MCF 10A (cell line): ENCODE measurements at regions not wholly inside any gene's neighbourhood (a gene's known extent, or its start where the extent isn't known, plus 50 kb on each side); places are given as distances from the start of the nearest gene placed in this dataset.
A peak's percentile ranks its signal among the peaks of the same experiment; 100 is the strongest.
"Not testable (repeated sequence)": the region's sequence is repeated elsewhere in the genome, so short reads cannot be mapped to it uniquely, and the experiment has no call there.

Experiments
- BruUV-seq: library from RNA; stranded (reverse); fragments of 400-500 nt; replicated peaks from 2 replicates; lab custom pipeline; 2021; lab: Mats Ljungman, UMichigan
- CTCF ChIA-PET: fragments of 300-600 bp; sonication (Branson Sonifier 250); formaldehyde crosslinking; extraction: SDS; loops from one replicate; lab custom pipeline; 2021; ENCODE audit warnings: antibody characterized with exemption, inconsistent platforms; lab: Yijun Ruan, JAX
- POLR2A ChIA-PET: fragments of 300-600, 350-650 bp; sonication (Branson Sonifier 250); formaldehyde crosslinking; extraction: SDS; loops from one replicate; lab custom pipeline; 2020; ENCODE audit warnings: antibody characterized with exemption, inconsistent platforms; lab: Yijun Ruan, JAX
- DNase-seq: peaks from one replicate; pipeline ENCODE4 v3.0.0-alpha.2; 2018; ENCODE audit not compliant: unreplicated experiment
- H3K27ac Mint-ChIP-seq: one replicate; pipeline ENCODE4 v1.8.0; 2022; ENCODE audit warnings: mild to moderate bottlenecking, low read depth, mixed read lengths; ENCODE audit not compliant: unreplicated experiment
- H3K27me3 Mint-ChIP-seq: one replicate; pipeline ENCODE4 v1.8.0; 2022; ENCODE audit warnings: mixed read lengths; ENCODE audit not compliant: insufficient read depth, unreplicated experiment
- H3K36me3 Mint-ChIP-seq: one replicate; pipeline ENCODE4 v1.8.0; 2022; ENCODE audit warnings: mild to moderate bottlenecking, moderate library complexity, mixed read lengths; ENCODE audit not compliant: insufficient read depth, unreplicated experiment
- H3K4me1 Mint-ChIP-seq: one replicate; pipeline ENCODE4 v1.8.0; 2022; ENCODE audit warnings: mixed read lengths; ENCODE audit not compliant: insufficient read depth, unreplicated experiment
- H3K4me3 Mint-ChIP-seq: one replicate; pipeline ENCODE4 v1.8.0; 2022; ENCODE audit warnings: mild to moderate bottlenecking, moderate library complexity, mixed read lengths; ENCODE audit not compliant: unreplicated experiment
- H3K9me3 Mint-ChIP-seq: one replicate; pipeline ENCODE4 v1.8.0; 2022; ENCODE audit warnings: mixed read lengths; ENCODE audit not compliant: unreplicated experiment
- intact Hi-C: fragments of 100-400 bp; cut with micrococcal nuclease; formaldehyde crosslinking; loops from 2 replicates; pipeline ENCODE4 v1.14.1; 2022
- TF ChIP-seq, protein P1 (sequence below): fragments of 200-600 bp; IDR thresholded peaks from one replicate; pipeline ENCODE4 v1.8.0; 2022; ENCODE audit warnings: antibody characterized with exemption, mild to moderate bottlenecking; ENCODE audit not compliant: unreplicated experiment

DNA sequence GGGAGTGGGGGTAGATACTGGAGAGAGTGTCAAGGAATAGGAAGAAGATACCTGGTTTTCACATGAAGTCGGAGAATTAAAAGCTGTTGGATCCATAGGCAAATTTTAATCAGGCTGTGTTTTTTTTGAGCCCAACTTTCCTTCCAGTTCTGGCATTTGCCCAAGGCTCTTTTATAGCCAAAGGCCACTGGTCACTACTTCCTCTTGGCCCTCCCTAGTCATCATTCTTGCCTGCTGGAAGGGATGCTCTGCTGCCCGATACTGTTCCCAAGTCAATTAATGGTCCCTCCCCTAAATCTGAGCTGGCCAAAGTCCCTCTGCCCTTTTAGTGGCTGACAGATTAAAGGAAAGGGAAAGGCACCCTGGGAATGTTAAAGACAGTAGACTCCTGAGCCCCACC, 102.8 kb upstream of the ZNF648 start:
- TF ChIP-seq, protein P1, sequence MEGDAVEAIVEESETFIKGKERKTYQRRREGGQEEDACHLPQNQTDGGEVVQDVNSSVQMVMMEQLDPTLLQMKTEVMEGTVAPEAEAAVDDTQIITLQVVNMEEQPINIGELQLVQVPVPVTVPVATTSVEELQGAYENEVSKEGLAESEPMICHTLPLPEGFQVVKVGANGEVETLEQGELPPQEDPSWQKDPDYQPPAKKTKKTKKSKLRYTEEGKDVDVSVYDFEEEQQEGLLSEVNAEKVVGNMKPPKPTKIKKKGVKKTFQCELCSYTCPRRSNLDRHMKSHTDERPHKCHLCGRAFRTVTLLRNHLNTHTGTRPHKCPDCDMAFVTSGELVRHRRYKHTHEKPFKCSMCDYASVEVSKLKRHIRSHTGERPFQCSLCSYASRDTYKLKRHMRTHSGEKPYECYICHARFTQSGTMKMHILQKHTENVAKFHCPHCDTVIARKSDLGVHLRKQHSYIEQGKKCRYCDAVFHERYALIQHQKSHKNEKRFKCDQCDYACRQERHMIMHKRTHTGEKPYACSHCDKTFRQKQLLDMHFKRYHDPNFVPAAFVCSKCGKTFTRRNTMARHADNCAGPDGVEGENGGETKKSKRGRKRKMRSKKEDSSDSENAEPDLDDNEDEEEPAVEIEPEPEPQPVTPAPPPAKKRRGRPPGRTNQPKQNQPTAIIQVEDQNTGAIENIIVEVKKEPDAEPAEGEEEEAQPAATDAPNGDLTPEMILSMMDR = no peak
- H3K4me1 Mint-ChIP-seq = no peaks in the 10 kb centered on the region
- no peak for DNase-seq
- no peaks in the 10 kb centered on the region for H3K27me3 Mint-ChIP-seq
- H3K9me3 Mint-ChIP-seq = peaks cover 8% of the 10 kb centered on the region
- CTCF ChIA-PET = interaction anchor here (0.7 to 1.0 kb wide), 2 partner anchors 13 to 125 kb away, joined by 3 read pairs; no protein-coding TSS in a partner anchor
- intact Hi-C loops = no loop called here
- H3K4me3 Mint-ChIP-seq = no peak overlapping the region
- H3K27ac Mint-ChIP-seq = peak overlapping the region; percentile 36
- BruUV-seq = no TSS peak
- no peaks in the 10 kb centered on the region for H3K36me3 Mint-ChIP-seq
- POLR2A ChIA-PET = interaction anchor here (0.8 to 1.4 kb wide), 3 partner anchors 9 to 224 kb away, joined by 3 to 4 read pairs (median 4); no protein-coding TSS in a partner anchor

GRCh38 chr1:182163821-182164223, 102.3 kb upstream of the ZNF648 start:
- Mint-ChIP-seq H3K4me3 (no peak overlapping the region), H3K4me1 (no peaks in the 10 kb centered on the region), H3K27ac (no peak overlapping the region), H3K36me3 (no peaks in the 10 kb centered on the region), H3K9me3 (peaks cover 8% of the 10 kb centered on the region), H3K27me3 (no peaks in the 10 kb centered on the region)
- TF ChIP-seq, protein P1 = no peak
- CTCF ChIA-PET = interaction anchor here (0.7 to 1.1 kb wide), 3 partner anchors 21 to 126 kb away, joined by 3 to 4 read pairs (median 4); no protein-coding TSS in a partner anchor
- POLR2A ChIA-PET = interaction anchor here (0.8 to 1.4 kb wide), 3 partner anchors 8 to 224 kb away, joined by 3 to 4 read pairs (median 4); no protein-coding TSS in a partner anchor
- no TSS peak for BruUV-seq
- intact Hi-C loops = no loop called here
- DNase-seq = no peak

GRCh38 chr1:182159443-182159842, 97.9 kb upstream of the ZNF648 start:
- no peaks in the 10 kb centered on the region for H3K36me3 Mint-ChIP-seq
- H3K27ac Mint-ChIP-seq = no peak overlapping the region
- DNase-seq = no peak
- POLR2A ChIA-PET = interaction anchor here (0.7 to 3.3 kb wide), 6 partner anchors 10 to 95 kb away, joined by 3 to 12 read pairs (median 4); no protein-coding TSS in a partner anchor
- H3K4me1 Mint-ChIP-seq = no peaks in the 10 kb centered on the region
- BruUV-seq = no TSS peak
- H3K4me3 Mint-ChIP-seq = no peak overlapping the region
- TF ChIP-seq, protein P1 = no peak
- CTCF ChIA-PET = interaction anchor here (0.7 to 0.9 kb wide), 2 partner anchors 96 to 149 kb away, joined by 3 to 4 read pairs; no protein-coding TSS in a partner anchor
- intact Hi-C loops = no loop called here
- H3K27me3 Mint-ChIP-seq = no peaks in the 10 kb centered on the region
- peaks cover 8% of the 10 kb centered on the region for H3K9me3 Mint-ChIP-seq

GRCh38 chr1:182157187-182157586, 95.7 kb upstream of the ZNF648 start:
- Mint-ChIP-seq H3K27me3 (no peaks in the 10 kb centered on the region), H3K4me1 (no peaks in the 10 kb centered on the region), H3K36me3 (no peaks in the 10 kb centered on the region), H3K27ac (no peak overlapping the region), H3K4me3 (no peak overlapping the region), H3K9me3 (peaks cover 8% of the 10 kb centered on the region)
- CTCF ChIA-PET = interaction anchor here (1.2 kb wide), 1 partner anchor 132 kb away, joined by 3 read pairs; no protein-coding TSS in a partner anchor
- intact Hi-C loops = no loop called here
- DNase-seq = no peak
- BruUV-seq = no TSS peak
- TF ChIP-seq, protein P1 = no peak
- POLR2A ChIA-PET = interaction anchor here (1.4 to 2.6 kb wide), 2 partner anchors 16 to 69 kb away, joined by 3 to 17 read pairs; no protein-coding TSS in a partner anchor

DNA sequence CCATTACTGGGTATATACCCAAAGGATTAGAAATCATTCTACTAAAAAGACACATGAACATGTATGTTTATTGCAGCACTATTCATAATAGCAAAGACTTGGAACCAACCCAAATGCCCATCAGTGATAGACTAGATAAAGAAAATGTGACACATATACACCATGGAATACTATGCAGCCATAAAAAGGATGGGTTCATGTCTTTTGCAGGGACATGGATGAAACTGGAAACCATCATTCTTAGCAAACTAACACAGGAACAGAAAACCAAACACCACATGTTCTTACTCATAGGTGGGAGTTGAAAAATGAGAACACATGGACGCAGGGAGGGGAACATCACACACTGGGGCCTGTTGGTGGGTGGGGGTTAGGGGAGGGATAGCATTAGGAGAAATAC, 92.9 kb upstream of the ZNF648 start:
- H3K27ac Mint-ChIP-seq, H3K36me3 Mint-ChIP-seq, BruUV-seq, H3K9me3 Mint-ChIP-seq, H3K4me3 Mint-ChIP-seq, intact Hi-C loops, DNase-seq, H3K27me3 Mint-ChIP-seq, H3K4me1 Mint-ChIP-seq, CTCF ChIA-PET: not testable (repeated sequence)
- POLR2A ChIA-PET = interaction anchor here (2.6 to 2.8 kb wide), 2 partner anchors 10 to 18 kb away, joined by 9 to 17 read pairs; no protein-coding TSS in a partner anchor
